ENCODE measurements at regions not wholly inside any gene's neighbourhood (a gene's known extent, or its start where the extent isn't known, plus 50 kb on each side); places are given as distances from the start of the nearest gene placed in this dataset.

GRCh38 chr4:41381384-41381783 lies 124.7 kb downstream of the UCHL1 start:
- Histone ChIP-seq H3K4me2 (ENCODE audit: low read length) (no peak overlapping the region), H3F3A (ENCODE audit: low read length, unreplicated experiment) (no peaks in the 10 kb centered on the region), H3K36me3 (ENCODE audit: low read depth, low read length) (no peaks in the 10 kb centered on the region; the same call in 1 of the 2 replicates), H4K20me1 (ENCODE audit: low read length) (no peaks in the 10 kb centered on the region), H2AFZ (ENCODE audit: low read length) (no peak overlapping the region), H3K9ac (ENCODE audit: low read length) (no peak overlapping the region), H3K9me2 (replicated peaks; ENCODE audit: low read length) (no peaks in the 10 kb centered on the region), H3K79me2 (ENCODE audit: low read length) (0 out of 2 replicates have a peak, but pooled peaks cover 5% of the 10 kb centered on the region), H3K27me3 (ENCODE audit: low read length) (no peaks in the 10 kb centered on the region), H3K27ac (ENCODE audit: low read length) (no peak overlapping the region), H3K9me3 (ENCODE audit: low read length) (no peaks in the 10 kb centered on the region), H3K4me3 (ENCODE audit: low read length) (no peak overlapping the region), H3K4me1 (ENCODE audit: insufficient read depth, low read length) (no peaks in the 10 kb centered on the region)
- intact Hi-C loops (cut with micrococcal nuclease) = no loop called here
- no peak for TF ChIP-seq EZH2 (IDR thresholded peaks at IDR 0.05; ENCODE audit: low read length, unreplicated experiment)
- TF ChIP-seq EZH2phosphoT487 (IDR thresholded peaks at IDR 0.05; ENCODE audit: borderline replicate concordance, low read length) = no peak
- TF ChIP-seq CTCF (conservative IDR thresholded peaks at IDR 0.05; ENCODE audit: low read depth, low read length) = no peak
- BruUV-seq (replicated peaks) = no TSS peak
- CTCF ChIA-PET = no interaction called here
- DNase-seq = no peak
- ATAC-seq = no peak
- POLR2A ChIA-PET (ENCODE audit: unreplicated experiment) = no interaction called here

GRCh38 chr4:41384992-41385391 lies 128.3 kb downstream of the UCHL1 start:
- TF ChIP-seq CTCF (conservative IDR thresholded peaks at IDR 0.05; ENCODE audit: low read depth, low read length) (no peak), EZH2 (IDR thresholded peaks at IDR 0.05; ENCODE audit: low read length, unreplicated experiment) (no peak), EZH2phosphoT487 (IDR thresholded peaks at IDR 0.05; ENCODE audit: borderline replicate concordance, low read length) (no peak)
- no TSS peak for BruUV-seq (replicated peaks)
- ATAC-seq (no peak), DNase-seq (no peak)
- H3K27me3 ChIP-seq (ENCODE audit: low read length) = no peaks in the 10 kb centered on the region
- no peak overlapping the region for H3K4me2 ChIP-seq (ENCODE audit: low read length)
- no peaks in the 10 kb centered on the region for H3K36me3 ChIP-seq (ENCODE audit: low read depth, low read length)
- H3K79me2 ChIP-seq (ENCODE audit: low read length) = no peaks in the 10 kb centered on the region
- H3F3A ChIP-seq (ENCODE audit: low read length, unreplicated experiment) = no peaks in the 10 kb centered on the region
- no peaks in the 10 kb centered on the region for H3K4me1 ChIP-seq (ENCODE audit: insufficient read depth, low read length)
- H3K9me2 ChIP-seq (replicated peaks; ENCODE audit: low read length) = no peaks in the 10 kb centered on the region
- intact Hi-C loops (cut with micrococcal nuclease) = no loop called here
- H3K9ac ChIP-seq (ENCODE audit: low read length) = no peak overlapping the region
- no peak overlapping the region for H3K4me3 ChIP-seq (ENCODE audit: low read length)
- no peak overlapping the region for H2AFZ ChIP-seq (ENCODE audit: low read length)
- H3K9me3 ChIP-seq (ENCODE audit: low read length) = no peaks in the 10 kb centered on the region
- ChIA-PET POLR2A (ENCODE audit: unreplicated experiment) (no interaction called here), CTCF (no interaction called here)
- H3K27ac ChIP-seq (ENCODE audit: low read length) = no peak overlapping the region
- H4K20me1 ChIP-seq (ENCODE audit: low read length) = no peaks in the 10 kb centered on the region

GRCh38 chr4:41385481-41385880 lies 128.8 kb downstream of the UCHL1 start:
- Histone ChIP-seq H3K27me3 (ENCODE audit: low read length) (no peaks in the 10 kb centered on the region), H3F3A (ENCODE audit: low read length, unreplicated experiment) (no peaks in the 10 kb centered on the region), H3K27ac (ENCODE audit: low read length) (no peak overlapping the region), H4K20me1 (ENCODE audit: low read length) (no peaks in the 10 kb centered on the region), H3K4me1 (ENCODE audit: insufficient read depth, low read length) (peaks cover under 1% of the 10 kb centered on the region), H3K36me3 (ENCODE audit: low read depth, low read length) (no peaks in the 10 kb centered on the region), H3K9ac (ENCODE audit: low read length) (no peak overlapping the region), H3K4me2 (ENCODE audit: low read length) (no peak overlapping the region), H3K4me3 (ENCODE audit: low read length) (no peak overlapping the region), H3K9me2 (replicated peaks; ENCODE audit: low read length) (no peaks in the 10 kb centered on the region), H3K79me2 (ENCODE audit: low read length) (no peaks in the 10 kb centered on the region), H3K9me3 (ENCODE audit: low read length) (no peaks in the 10 kb centered on the region), H2AFZ (ENCODE audit: low read length) (no peak overlapping the region)
- intact Hi-C loops (cut with micrococcal nuclease) = no loop called here
- BruUV-seq (replicated peaks) = no TSS peak
- ChIA-PET CTCF (no interaction called here), POLR2A (ENCODE audit: unreplicated experiment) (no interaction called here)
- TF ChIP-seq EZH2 (IDR thresholded peaks at IDR 0.05; ENCODE audit: low read length, unreplicated experiment) = no peak
- TF ChIP-seq EZH2phosphoT487 (IDR thresholded peaks at IDR 0.05; ENCODE audit: borderline replicate concordance, low read length) = no peak
- no peak for TF ChIP-seq CTCF (conservative IDR thresholded peaks at IDR 0.05; ENCODE audit: low read depth, low read length)
- no peak for ATAC-seq
- DNase-seq = no peak

Measured in PC-3 (cell line).